Natural killer cell (primary cell): ENCODE measurements at regions not wholly inside any gene's neighbourhood (a gene's known extent, or its start where the extent isn't known, plus 50 kb on each side); places are given as distances from the start of the nearest gene placed in this dataset.

Experiments used
- ATAC-seq, 3 donors: fragments of 150-1000 bp in 2 of 3; fragments of 200-7000 bp in 1 of 3; cut with Tn5 transposase; 1 replicate in 1 of 3; 2 replicates in 2 of 3; pipeline ENCODE4 v1.10.0; 2021; ENCODE audit warnings: mild to moderate bottlenecking in 2 of 3, moderate library complexity in 2 of 3
- DNase-seq, 2 donors: peaks; one replicate each; pipeline versions ENCODE4 v3.0.0 to v3.0.0-alpha.2; 2013 to 2021; ENCODE audit warnings: mixed read lengths in 1 of 2
- H3K27ac ChIP-seq: one replicate; pipeline ENCODE4 v1.5.1; 2013; ENCODE audit warnings: mild to moderate bottlenecking, low read length
- H3K27me3 ChIP-seq: one replicate; pipeline ENCODE4 v1.6.1; 2013; ENCODE audit warnings: low read length; ENCODE audit not compliant: control insufficient read depth, insufficient read depth
- H3K36me3 ChIP-seq: one replicate; pipeline ENCODE4 v1.6.1; 2013; ENCODE audit warnings: low read length; ENCODE audit not compliant: control insufficient read depth, insufficient read depth
- H3K4me1 ChIP-seq: one replicate; pipeline ENCODE4 v1.6.1; 2013; ENCODE audit warnings: low read length; ENCODE audit not compliant: control insufficient read depth, insufficient read depth
- H3K4me3 ChIP-seq: one replicate; pipeline ENCODE4 v1.5.1; 2013; ENCODE audit warnings: low read length
- H3K9me3 ChIP-seq: one replicate; pipeline ENCODE4 v1.6.1; 2013; ENCODE audit warnings: low read length; ENCODE audit not compliant: control insufficient read depth, insufficient read depth
- H3K27ac Mint-ChIP-seq, 2 donors: one replicate each; pipeline ENCODE4 v1.8.0; 2022; ENCODE audit warnings: mild to moderate bottlenecking in 2 of 2, mixed read lengths in 2 of 2, moderate library complexity in 1 of 2
- H3K27me3 Mint-ChIP-seq, 2 donors: one replicate each; pipeline ENCODE4 v1.8.0; 2022; ENCODE audit warnings: low read depth in 2 of 2, mixed read lengths in 2 of 2
- H3K36me3 Mint-ChIP-seq: one replicate; pipeline ENCODE4 v1.8.0; 2022; ENCODE audit warnings: mixed read lengths
- H3K4me1 Mint-ChIP-seq, 2 donors: one replicate each; pipeline ENCODE4 v1.8.0; 2022; ENCODE audit warnings: mixed read lengths in 2 of 2
- H3K4me3 Mint-ChIP-seq: one replicate; pipeline ENCODE4 v1.8.0; 2022; ENCODE audit warnings: mild to moderate bottlenecking, moderate library complexity, mixed read lengths
- H3K9me3 Mint-ChIP-seq, 2 donors: one replicate each; pipeline ENCODE4 v1.8.0; 2022; ENCODE audit warnings: mixed read lengths in 2 of 2
- WGBS: methylation state at CpG from one replicate; pipeline ENCODE4 v1.1.7; 2013; ENCODE audit warnings: missing lambda C conversion rate; ENCODE audit not compliant: insufficient coverage; 5-methylcytosine and 5-hydroxymethylcytosine counted together
- intact Hi-C: fragments of 100-400 bp; cut with micrococcal nuclease; formaldehyde crosslinking; loops from one replicate; pipeline ENCODE4 v1.14.2; 2022
- TF ChIP-seq, protein P1 (sequence below): fragments of 200-600 bp; IDR thresholded peaks from one replicate; pipeline ENCODE4 v1.8.0; 2022; ENCODE audit warnings: antibody characterized with exemption

DNA sequence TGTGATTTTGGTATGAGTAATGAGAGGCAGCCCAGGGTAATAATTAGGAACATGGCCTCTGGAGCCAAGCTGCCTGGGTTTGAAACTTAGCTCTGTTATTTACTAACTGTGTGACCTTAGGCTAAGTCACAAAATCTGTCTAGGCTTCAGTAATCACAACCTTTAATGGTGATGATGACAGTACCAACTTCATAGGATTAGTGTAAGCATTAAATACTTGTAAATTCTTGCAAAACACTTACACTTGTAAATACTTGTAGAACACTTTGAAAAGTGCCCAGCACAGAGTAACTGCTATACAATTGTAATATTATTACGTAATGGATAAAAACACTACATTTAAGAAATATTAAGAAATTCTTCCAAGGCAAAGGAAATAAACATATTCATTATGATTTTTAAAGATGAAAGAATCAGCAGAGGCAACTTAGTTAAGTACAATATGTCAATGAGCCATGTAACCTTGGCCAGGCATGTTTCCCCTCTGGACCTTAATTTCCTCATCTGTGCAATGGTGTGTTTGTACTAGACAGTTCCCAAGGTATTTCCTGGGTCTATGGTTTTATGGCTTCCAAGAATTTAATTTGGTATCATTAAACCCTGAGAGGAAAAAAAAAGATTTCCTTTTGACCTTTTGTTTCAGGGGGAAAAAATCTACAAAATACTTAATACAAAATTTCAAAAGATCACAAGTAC, 628.5 kb upstream of the KLHL1 start:
- Mint-ChIP-seq H3K4me1 (no peaks in the 10 kb centered on the region), H3K27ac (no peak overlapping the region), H3K4me3 (no peak overlapping the region), H3K36me3 (peaks cover 7% of the 10 kb centered on the region), H3K9me3 (peaks cover 6 to 8% of the 10 kb centered on the region in 2 donors), H3K27me3 (no peaks in the 10 kb centered on the region)
- Histone ChIP-seq H3K27ac (no peak overlapping the region), H3K4me3 (no peak overlapping the region), H3K9me3 (peaks cover 3% of the 10 kb centered on the region), H3K36me3 (no peaks in the 10 kb centered on the region), H3K4me1 (no peaks in the 10 kb centered on the region), H3K27me3 (no peaks in the 10 kb centered on the region)
- DNase-seq (no peak), ATAC-seq (no peak)
- TF ChIP-seq, protein P1, sequence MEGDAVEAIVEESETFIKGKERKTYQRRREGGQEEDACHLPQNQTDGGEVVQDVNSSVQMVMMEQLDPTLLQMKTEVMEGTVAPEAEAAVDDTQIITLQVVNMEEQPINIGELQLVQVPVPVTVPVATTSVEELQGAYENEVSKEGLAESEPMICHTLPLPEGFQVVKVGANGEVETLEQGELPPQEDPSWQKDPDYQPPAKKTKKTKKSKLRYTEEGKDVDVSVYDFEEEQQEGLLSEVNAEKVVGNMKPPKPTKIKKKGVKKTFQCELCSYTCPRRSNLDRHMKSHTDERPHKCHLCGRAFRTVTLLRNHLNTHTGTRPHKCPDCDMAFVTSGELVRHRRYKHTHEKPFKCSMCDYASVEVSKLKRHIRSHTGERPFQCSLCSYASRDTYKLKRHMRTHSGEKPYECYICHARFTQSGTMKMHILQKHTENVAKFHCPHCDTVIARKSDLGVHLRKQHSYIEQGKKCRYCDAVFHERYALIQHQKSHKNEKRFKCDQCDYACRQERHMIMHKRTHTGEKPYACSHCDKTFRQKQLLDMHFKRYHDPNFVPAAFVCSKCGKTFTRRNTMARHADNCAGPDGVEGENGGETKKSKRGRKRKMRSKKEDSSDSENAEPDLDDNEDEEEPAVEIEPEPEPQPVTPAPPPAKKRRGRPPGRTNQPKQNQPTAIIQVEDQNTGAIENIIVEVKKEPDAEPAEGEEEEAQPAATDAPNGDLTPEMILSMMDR, result no peak
- no CpG with 5 or more reads among the region's 1 CpG for WGBS
- intact Hi-C loops, result no loop called here

DNA sequence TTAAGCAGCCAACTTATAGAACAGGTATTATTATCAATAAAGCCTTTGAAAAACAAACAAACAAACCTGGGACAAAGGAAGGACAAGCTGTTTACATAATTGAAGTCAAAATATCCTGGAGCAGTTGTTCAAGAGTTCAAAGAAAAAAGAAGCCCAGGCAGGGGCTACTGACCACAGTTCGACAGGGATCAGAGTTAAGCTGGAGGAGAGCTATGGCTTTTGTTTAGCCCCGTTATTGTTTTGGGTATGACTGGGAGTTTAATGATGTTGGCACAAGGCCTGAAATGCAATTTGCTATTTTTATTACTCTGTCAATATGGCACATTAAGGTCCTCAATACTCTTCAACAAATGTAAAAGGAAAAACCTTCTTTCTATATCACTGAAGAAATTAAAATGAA, 624.4 kb upstream of the KLHL1 start:
- intact Hi-C loops, result no loop called here
- TF ChIP-seq, protein P1, result no peak
- Mint-ChIP-seq H3K36me3 (peaks cover 7% of the 10 kb centered on the region), H3K27ac (no peak overlapping the region), H3K27me3 (no peaks in the 10 kb centered on the region), H3K9me3 (peaks cover 2 to 4% of the 10 kb centered on the region in 2 donors), H3K4me3 (no peak overlapping the region), H3K4me1 (no peaks in the 10 kb centered on the region)
- no peak overlapping the region for H3K4me3 ChIP-seq
- DNase-seq (no peak), ATAC-seq (no peak)
- H3K27ac ChIP-seq, result no peak overlapping the region
- H3K27me3 ChIP-seq, result no peaks in the 10 kb centered on the region
- no peaks in the 10 kb centered on the region for H3K36me3 ChIP-seq
- 82% methylated on average over 2 of the region's 2 CpGs for WGBS
- H3K4me1 ChIP-seq, result no peaks in the 10 kb centered on the region
- H3K9me3 ChIP-seq, result peaks cover 3% of the 10 kb centered on the region

DNA sequence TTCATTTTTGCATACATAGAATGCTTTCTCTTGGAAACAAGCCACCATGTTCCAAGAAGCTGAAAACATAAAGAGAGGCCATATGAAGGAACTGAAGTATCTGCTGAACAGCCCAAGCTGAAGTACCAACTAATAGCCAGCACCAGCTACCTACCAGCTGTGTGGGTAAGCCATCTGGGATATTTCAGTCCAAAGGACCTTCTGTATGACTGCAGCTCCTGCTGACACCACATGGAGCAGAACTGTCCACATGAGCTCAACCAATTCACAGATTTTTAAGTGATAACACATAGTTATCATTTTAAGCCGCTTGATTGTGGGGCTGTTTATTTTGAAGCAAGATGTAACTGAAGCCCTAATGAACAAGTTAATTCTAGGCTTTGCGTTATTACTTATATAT, 621.1 kb upstream of the KLHL1 start:
- Histone ChIP-seq H3K9me3 (no peaks in the 10 kb centered on the region), H3K36me3 (no peaks in the 10 kb centered on the region), H3K4me3 (no peak overlapping the region), H3K27ac (no peak overlapping the region), H3K4me1 (no peaks in the 10 kb centered on the region), H3K27me3 (no peaks in the 10 kb centered on the region)
- H3K27ac Mint-ChIP-seq, result no peak overlapping the region
- no peaks in the 10 kb centered on the region for H3K4me1 Mint-ChIP-seq
- TF ChIP-seq, protein P1, result no peak
- intact Hi-C loops, result no loop called here
- WGBS, result no CpG with 5 or more reads among the region's 2 CpGs
- ATAC-seq, result no peak
- no peaks in the 10 kb centered on the region for H3K36me3 Mint-ChIP-seq
- no peaks in the 10 kb centered on the region for H3K9me3 Mint-ChIP-seq
- no peaks in the 10 kb centered on the region for H3K27me3 Mint-ChIP-seq
- H3K4me3 Mint-ChIP-seq, result no peak overlapping the region
- DNase-seq, result no peak

DNA sequence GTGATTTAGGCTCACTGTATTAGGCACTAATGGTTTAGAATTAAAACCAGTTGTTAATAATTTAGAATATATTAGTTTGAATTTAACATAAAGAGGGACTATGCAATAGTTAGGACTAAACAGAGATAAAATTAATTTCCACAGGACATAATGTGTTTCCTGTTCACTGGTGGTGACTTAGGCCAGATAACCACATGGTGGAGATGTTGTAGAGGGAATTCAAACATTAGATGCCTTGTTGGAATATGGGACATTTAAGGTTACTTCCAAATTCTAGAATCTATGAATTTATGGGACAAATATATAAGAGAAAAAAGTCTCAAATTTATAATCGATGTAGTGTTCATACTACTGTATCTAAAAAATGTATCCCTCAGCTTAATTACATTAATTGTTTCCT, 615.5 kb upstream of the KLHL1 start:
- Mint-ChIP-seq H3K4me3 (no peak overlapping the region), H3K9me3 (peaks cover 2 to 6% of the 10 kb centered on the region in 2 donors), H3K27ac (no peak overlapping the region), H3K27me3 (no peaks in the 10 kb centered on the region), H3K36me3 (no peaks in the 10 kb centered on the region), H3K4me1 (no peaks in the 10 kb centered on the region)
- no peaks in the 10 kb centered on the region for H3K36me3 ChIP-seq
- no peaks in the 10 kb centered on the region for H3K9me3 ChIP-seq
- no peak for DNase-seq
- no peaks in the 10 kb centered on the region for H3K27me3 ChIP-seq
- ATAC-seq, result no peak
- intact Hi-C loops, result no loop called here
- H3K4me1 ChIP-seq, result no peaks in the 10 kb centered on the region
- no peak overlapping the region for H3K4me3 ChIP-seq
- TF ChIP-seq, protein P1, result no peak
- whole genome bisulfite sequencing, result no CpG with 5 or more reads among the region's 1 CpG
- H3K27ac ChIP-seq, result no peak overlapping the region
